KMS-11 (cell line): ENCODE measurements at regions not wholly inside any gene's neighbourhood (a gene's known extent, or its start where the extent isn't known, plus 50 kb on each side); places are given as distances from the start of the nearest gene placed in this dataset.

ENCODE experiments used
- H2AFZ ChIP-seq: fragments of 200-600 bp; sonication (generic); 2 replicates; pipeline ENCODE4 v1.6.1; 2016; ENCODE audit warnings: antibody characterized with exemption, mixed run types, low read depth
- H3K27ac ChIP-seq: fragments of 200-600 bp; sonication (generic); 2 replicates; pipeline ENCODE4 v1.6.1; 2016; ENCODE audit warnings: mild to moderate bottlenecking, mixed run types
- H3K27me3 ChIP-seq: fragments of 200-600 bp; sonication (generic); 2 replicates; pipeline ENCODE4 v1.6.1; 2017; ENCODE audit warnings: mild to moderate bottlenecking, low read depth, mixed run types, moderate library complexity; ENCODE audit not compliant: insufficient read depth
- H3K36me3 ChIP-seq: fragments of 200-600 bp; sonication (generic); 2 replicates; pipeline ENCODE4 v1.6.1; 2017; ENCODE audit warnings: mild to moderate bottlenecking, mixed run types; ENCODE audit not compliant: insufficient read depth
- H3K4me1 ChIP-seq: fragments of 200-600 bp; sonication (generic); 2 replicates; pipeline ENCODE4 v1.6.1; 2016; ENCODE audit warnings: mild to moderate bottlenecking, low read depth, mixed run types; ENCODE audit not compliant: poor library complexity, severe bottlenecking
- H3K4me2 ChIP-seq: fragments of 200-600 bp; sonication (generic); 2 replicates; pipeline ENCODE4 v1.7.0; 2016; ENCODE audit warnings: mild to moderate bottlenecking, mixed run types
- H3K4me3 ChIP-seq: fragments of 200-600 bp; sonication (generic); IDR thresholded peaks from 2 replicates; pipeline ENCODE4 v1.6.1; 2017; ENCODE audit warnings: low read depth, low read length, mixed read lengths; ENCODE audit not compliant: insufficient read depth
- H3K79me2 ChIP-seq: fragments of 200-600 bp; sonication (generic); 2 replicates; pipeline ENCODE4 v1.6.1; 2016; ENCODE audit warnings: low read depth, mixed run types; ENCODE audit not compliant: insufficient read depth
- H3K9ac ChIP-seq: fragments of 200-600 bp; sonication (generic); 2 replicates; pipeline ENCODE4 v1.6.1; 2016; ENCODE audit warnings: mild to moderate bottlenecking, mixed run types
- H4K20me1 ChIP-seq: fragments of 200-600 bp; sonication (generic); 2 replicates; pipeline ENCODE4 v1.6.1; 2016; ENCODE audit warnings: mild to moderate bottlenecking, mixed run types; ENCODE audit not compliant: insufficient read depth
- TF ChIP-seq, protein P1 (sequence below): fragments of 200-600 bp; sonication (generic); conservative IDR thresholded peaks from 2 replicates; pipeline ENCODE4 v1.6.1; 2017; ENCODE audit warnings: low read depth, mild to moderate bottlenecking, antibody characterized with exemption, low read length, moderate library complexity, mixed read lengths

DNA sequence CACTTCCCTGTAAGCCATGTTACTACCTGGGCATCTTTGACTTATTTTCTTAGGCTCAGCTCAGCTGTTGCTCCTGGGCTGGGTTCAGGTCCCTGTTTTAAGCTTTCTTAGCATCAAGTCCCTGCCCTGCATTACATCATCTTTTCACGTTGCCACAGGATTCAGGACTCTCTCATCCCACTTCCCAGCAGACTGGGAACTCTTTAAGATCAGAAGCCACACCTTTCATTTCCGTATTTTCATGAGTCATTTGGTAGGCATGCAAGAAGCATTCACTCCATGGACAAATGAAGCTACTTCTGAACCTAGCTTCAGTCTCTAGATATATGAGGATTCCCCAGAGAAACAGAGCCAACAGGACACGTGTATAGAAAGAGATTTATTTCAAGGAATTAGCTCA is 726.8 kb downstream of the VRK1 start:
- Histone ChIP-seq H2AFZ (no peak overlapping the region), H3K4me2 (no peak overlapping the region)

DNA sequence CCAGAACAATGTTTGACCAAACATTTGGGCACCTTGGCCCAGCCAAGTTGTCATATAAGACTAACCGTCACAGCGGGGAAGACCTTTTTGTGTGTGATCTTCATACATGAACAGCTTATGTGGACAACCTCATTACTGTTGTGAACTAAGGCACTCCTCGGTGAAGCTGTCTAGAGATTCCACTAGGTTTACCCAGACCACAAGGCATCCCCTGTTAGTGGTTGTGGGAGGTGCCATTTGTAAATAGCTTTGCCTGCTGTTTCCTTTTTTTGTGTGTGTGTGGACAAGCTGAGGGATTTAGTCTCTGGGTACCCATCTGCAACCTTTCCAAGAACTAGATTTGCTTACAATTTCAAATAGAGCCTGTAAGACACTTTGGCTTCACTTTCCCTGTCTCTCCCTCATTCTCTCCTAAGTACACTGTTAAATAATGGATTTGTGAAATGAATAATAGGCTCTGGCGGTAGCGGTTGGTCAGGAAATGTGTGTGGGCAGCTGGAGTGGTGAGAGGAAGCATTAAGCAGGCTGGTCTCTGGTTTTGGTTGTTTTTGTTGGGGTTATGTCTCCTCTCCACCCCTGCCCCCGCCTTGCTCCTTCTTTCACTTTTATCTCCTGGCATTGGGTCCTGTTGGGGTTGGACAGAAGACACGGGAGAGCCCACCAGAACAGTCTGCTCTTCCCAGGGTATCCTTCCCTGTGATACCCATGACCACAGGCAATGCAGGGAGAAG is 727.6 kb downstream of the VRK1 start:
- H3K27me3 ChIP-seq: no peaks in the 10 kb centered on the region

More for the DNA sequence above, 726.8 kb downstream of the VRK1 start:
- Histone ChIP-seq H3K79me2 (no peaks in the 10 kb centered on the region), H3K27me3 (no peaks in the 10 kb centered on the region), H3K27ac (no peak overlapping the region), H3K4me1 (no peaks in the 10 kb centered on the region), H4K20me1 (no peaks in the 10 kb centered on the region), H3K36me3 (no peaks in the 10 kb centered on the region), H3K9ac (no peak overlapping the region), H3K4me3 (no peak overlapping the region)
- TF ChIP-seq, protein P1, sequence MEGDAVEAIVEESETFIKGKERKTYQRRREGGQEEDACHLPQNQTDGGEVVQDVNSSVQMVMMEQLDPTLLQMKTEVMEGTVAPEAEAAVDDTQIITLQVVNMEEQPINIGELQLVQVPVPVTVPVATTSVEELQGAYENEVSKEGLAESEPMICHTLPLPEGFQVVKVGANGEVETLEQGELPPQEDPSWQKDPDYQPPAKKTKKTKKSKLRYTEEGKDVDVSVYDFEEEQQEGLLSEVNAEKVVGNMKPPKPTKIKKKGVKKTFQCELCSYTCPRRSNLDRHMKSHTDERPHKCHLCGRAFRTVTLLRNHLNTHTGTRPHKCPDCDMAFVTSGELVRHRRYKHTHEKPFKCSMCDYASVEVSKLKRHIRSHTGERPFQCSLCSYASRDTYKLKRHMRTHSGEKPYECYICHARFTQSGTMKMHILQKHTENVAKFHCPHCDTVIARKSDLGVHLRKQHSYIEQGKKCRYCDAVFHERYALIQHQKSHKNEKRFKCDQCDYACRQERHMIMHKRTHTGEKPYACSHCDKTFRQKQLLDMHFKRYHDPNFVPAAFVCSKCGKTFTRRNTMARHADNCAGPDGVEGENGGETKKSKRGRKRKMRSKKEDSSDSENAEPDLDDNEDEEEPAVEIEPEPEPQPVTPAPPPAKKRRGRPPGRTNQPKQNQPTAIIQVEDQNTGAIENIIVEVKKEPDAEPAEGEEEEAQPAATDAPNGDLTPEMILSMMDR: no peak

DNA sequence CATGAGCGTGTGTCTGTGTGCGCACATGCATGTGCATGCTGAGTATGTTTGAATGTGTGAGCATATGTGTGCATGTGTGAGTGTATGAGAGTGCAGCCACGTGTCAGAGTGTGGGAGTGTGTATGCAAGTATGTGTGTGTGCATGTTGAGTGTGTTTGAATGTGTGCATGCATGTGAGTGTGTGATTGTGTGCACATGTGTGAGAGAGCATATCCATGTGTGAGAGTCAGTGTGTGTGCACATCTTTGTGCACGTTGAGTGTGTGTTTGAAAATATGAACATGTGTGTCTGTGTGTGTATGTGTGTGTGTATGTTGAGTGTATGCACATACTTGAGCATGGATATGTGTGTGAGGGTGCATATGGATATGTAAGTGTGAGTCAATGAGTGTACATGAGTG is 730.8 kb downstream of the VRK1 start:
- Histone ChIP-seq H3K36me3 (no peaks in the 10 kb centered on the region), H3K27ac (no peak overlapping the region), H3K4me2 (no peak overlapping the region), H3K27me3 (no peaks in the 10 kb centered on the region), H2AFZ (no peak overlapping the region), H3K79me2 (no peaks in the 10 kb centered on the region), H3K4me3 (no peak overlapping the region), H3K9ac (no peak overlapping the region), H3K4me1 (no peaks in the 10 kb centered on the region), H4K20me1 (no peaks in the 10 kb centered on the region)
- TF ChIP-seq, protein P1: no peak

More for the DNA sequence above, 727.6 kb downstream of the VRK1 start:
- Histone ChIP-seq H3K4me3 (no peak overlapping the region), H3K79me2 (no peaks in the 10 kb centered on the region), H4K20me1 (no peaks in the 10 kb centered on the region), H2AFZ (no peak overlapping the region), H3K36me3 (no peaks in the 10 kb centered on the region), H3K9ac (no peak overlapping the region), H3K27ac (no peak overlapping the region), H3K4me1 (no peaks in the 10 kb centered on the region), H3K4me2 (no peak overlapping the region)
- TF ChIP-seq, protein P1: no peak

DNA sequence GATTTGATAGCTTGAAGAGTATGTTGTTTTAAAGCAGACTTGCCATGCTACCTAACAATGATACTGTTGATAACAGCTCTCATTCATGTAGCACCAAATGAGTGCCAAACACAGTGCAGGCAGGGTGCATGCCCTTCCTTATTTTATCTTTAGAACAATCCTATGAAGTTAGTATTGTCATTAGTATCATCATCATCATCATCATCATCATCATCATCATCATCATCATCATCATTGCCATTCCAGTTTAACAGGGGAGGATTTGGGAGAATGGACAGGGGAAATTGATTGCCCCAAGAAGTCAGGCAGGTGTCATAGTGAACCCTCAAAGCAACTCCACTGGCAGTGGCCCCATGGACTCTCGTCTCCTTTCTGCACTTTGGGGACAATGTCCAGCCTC is 734.9 kb downstream of the VRK1 start:
- no peak overlapping the region for H3K4me2 ChIP-seq
- no peak overlapping the region for H3K27ac ChIP-seq
- no peaks in the 10 kb centered on the region for H3K27me3 ChIP-seq
- no peaks in the 10 kb centered on the region for H3K36me3 ChIP-seq
- H3K79me2 ChIP-seq: no peaks in the 10 kb centered on the region
- H4K20me1 ChIP-seq: no peaks in the 10 kb centered on the region
- H3K4me1 ChIP-seq: no peaks in the 10 kb centered on the region
- no peak overlapping the region for H2AFZ ChIP-seq
- H3K9ac ChIP-seq: no peak overlapping the region
- no peak overlapping the region for H3K4me3 ChIP-seq
- TF ChIP-seq, protein P1: no peak
